Adrenal gland (tissue), 9 donors: ENCODE measurements at regions not wholly inside any gene's neighbourhood (a gene's known extent, or its start where the extent isn't known, plus 50 kb on each side); places are given as distances from the start of the nearest gene placed in this dataset.

Source experiments
- DNase-seq, 7 donors: peaks; one replicate each; pipeline ENCODE4 v3.0.0-alpha.2; 2019 to 2020
- H3K27ac ChIP-seq, 5 donors: fragments of 200-600 bp; sonication (generic) in 4 of 5; 1 replicate in 3 of 5; 2 replicates in 2 of 5; pipeline versions ENCODE4 v1.5.1 to v1.8.0; 2016 to 2020; ENCODE audit warnings: mild to moderate bottlenecking in 1 of 5
- H3K27me3 ChIP-seq: fragments of 200-600 bp; 2 replicates; pipeline ENCODE4 v1.8.0; 2021
- H3K36me3 ChIP-seq, 2 donors: fragments of 200-600 bp; replicated peaks in 1 of 2; 1 replicate in 1 of 2; 2 replicates in 1 of 2; pipeline versions ENCODE4 v1.5.1 to v1.8.0; 2018 to 2022
- H3K4me1 ChIP-seq, 2 donors: fragments of 200-600 bp; replicated peaks in 1 of 2; 1 replicate in 1 of 2; 2 replicates in 1 of 2; pipeline versions ENCODE4 v1.5.1 to v1.8.0; 2018 to 2021
- H3K4me3 ChIP-seq, 4 donors: fragments of 200-600 bp; sonication (generic) in 3 of 4; one replicate each; pipeline ENCODE4 v1.5.1; 2016 to 2018
- H3K9me3 ChIP-seq, 3 donors: fragments of 200-600 bp; sonication (generic) in 1 of 3; replicated peaks in 1 of 3; 1 replicate in 2 of 3; 2 replicates in 1 of 3; pipeline versions ENCODE4 v1.5.1 to v1.8.0; 2016 to 2021
- CTCF ChIP-seq, 6 experiments: fragments of 450-650 bp in 4 of 6; fragments of 200-600 bp in 2 of 6; sonication (generic) in 1 of 6; IDR thresholded peaks; 1 replicate in 5 of 6; 2 replicates in 1 of 6; pipeline versions ENCODE4 v1.5.1 to v1.8.0; 2016 to 2021; ENCODE audit warnings: antibody characterized with exemption in 6 of 6, mild to moderate bottlenecking in 2 of 6, moderate library complexity in 1 of 6
- POLR2A ChIP-seq, 2 donors: fragments of 450-650 bp; IDR thresholded peaks; one replicate each; pipeline ENCODE4 v1.6.1; 2017; ENCODE audit warnings: antibody characterized with exemption in 2 of 2, mild to moderate bottlenecking in 2 of 2, moderate library complexity in 1 of 2
- WGBS, 4 donors: extraction: QIAGEN DNeasy Blood & Tissue Kit in 2 of 4; methylation state at CpG; one replicate each; pipeline versions ENCODE4 v1.1.5 to v1.1.7; 2013 to 2017; 5-methylcytosine and 5-hydroxymethylcytosine counted together
- intact Hi-C, 2 donors: fragments of 100-400 bp; cut with DNase I; formaldehyde crosslinking; loops; one replicate each; pipeline versions ENCODE4 v1.14.1 to v1.15.0; 2022 to 2023
- donor health status: healthy with polysubstance abuse.
- donor health status: Bipolar disorder and iron deficiency.
- donor health status: DM: yes; HTN: yes; CAD: no.
- donor health status: DM: no; HTN: no; CAD: no.
- donor health status: DM: no; HTN: no; CAD: no.

- no peak overlapping the region for H3K4me3 ChIP-seq
- no peaks in the 10 kb centered on the region for H3K36me3 ChIP-seq
- no peak for TF ChIP-seq POLR2A (IDR thresholded peaks at IDR 0.05)
- TF ChIP-seq CTCF (IDR thresholded peaks at IDR 0.05) = no peak
- H3K9me3 ChIP-seq = no peaks in the 10 kb centered on the region
- no peak overlapping the region for H3K27ac ChIP-seq
- 77 to 82% (median 78%) methylated on average over 7 of the region's 7 CpGs for WGBS, 4 donors
- intact Hi-C loops = no loop called here
- H3K4me1 ChIP-seq = no peaks in the 10 kb centered on the region
- H3K27me3 ChIP-seq = no peaks in the 10 kb centered on the region
- DNase-seq = no peak
Observed at GRCh38 chr2:217045700-217046475, 186.0 kb upstream of the TNP1 start.

GRCh38 chr2:217040099-217040498 lies 180.2 kb upstream of the TNP1 start:
- Histone ChIP-seq H3K4me1 (peaks cover 0 to 3% of the 10 kb centered on the region in 2 donors), H3K36me3 (no peaks in the 10 kb centered on the region), H3K4me3 (no peak overlapping the region), H3K27ac (no peak overlapping the region), H3K9me3 (no peaks in the 10 kb centered on the region), H3K27me3 (no peaks in the 10 kb centered on the region)
- no peak for DNase-seq
- WGBS, 4 donors = 87 to 93% (median 91%) methylated on average over 8 of the region's 8 CpGs
- no peak for TF ChIP-seq POLR2A (IDR thresholded peaks at IDR 0.05)
- no peak for TF ChIP-seq CTCF (IDR thresholded peaks at IDR 0.05)
- intact Hi-C loops = no loop called here

GRCh38 chr2:217038001-217038400 lies 178.1 kb upstream of the TNP1 start:
- H3K9me3 ChIP-seq = no peaks in the 10 kb centered on the region
- H3K36me3 ChIP-seq = no peaks in the 10 kb centered on the region
- TF ChIP-seq CTCF (IDR thresholded peaks at IDR 0.05) = no peak
- H3K27ac ChIP-seq = no peak overlapping the region
- no peak for DNase-seq
- WGBS, 4 donors = 58 to 82% (median 71%) methylated on average over 2 of the region's 2 CpGs
- peaks cover 0 to 3% of the 10 kb centered on the region in 2 donors for H3K4me1 ChIP-seq
- no peaks in the 10 kb centered on the region for H3K27me3 ChIP-seq
- no peak overlapping the region for H3K4me3 ChIP-seq
- intact Hi-C loops = no loop called here

GRCh38 chr2:217037353-217037752 lies 177.5 kb upstream of the TNP1 start:
- TF ChIP-seq POLR2A (IDR thresholded peaks at IDR 0.05) (no peak), CTCF (IDR thresholded peaks at IDR 0.05) (no peak)
- Histone ChIP-seq H3K27me3 (no peaks in the 10 kb centered on the region), H3K9me3 (no peaks in the 10 kb centered on the region), H3K36me3 (no peaks in the 10 kb centered on the region), H3K4me1 (peaks cover 0 to 3% of the 10 kb centered on the region in 2 donors), H3K4me3 (no peak overlapping the region), H3K27ac (no peak overlapping the region)
- no peak for DNase-seq
- 66 to 79% (median 72%) methylated on average over 3 of the region's 3 CpGs for WGBS, 4 donors
- intact Hi-C loops = no loop called here
